Sigmoid colon (tissue), 4 donors: ENCODE measurements at regions not wholly inside any gene's neighbourhood (a gene's known extent, or its start where the extent isn't known, plus 50 kb on each side); places are given as distances from the start of the nearest gene placed in this dataset.

Experiments
- CTCF ChIP-seq, 4 experiments: fragments of 450-650 bp in 3 of 4; fragments of 200-600 bp in 1 of 4; IDR thresholded peaks; one replicate each; pipeline ENCODE4 v1.5.1; 2016 to 2019; ENCODE audit warnings: antibody characterized with exemption in 4 of 4, mild to moderate bottlenecking in 3 of 4, moderate library complexity in 2 of 4
- EP300 ChIP-seq, 4 donors: sonication (generic); formaldehyde crosslinking; IDR thresholded peaks; one replicate each; pipeline ENCODE4 v1.6.1; 2017; ENCODE audit warnings: antibody characterized with exemption in 4 of 4
- POLR2A ChIP-seq, 2 donors: fragments of 450-650 bp; IDR thresholded peaks; one replicate each; pipeline ENCODE4 v1.6.1; 2016; ENCODE audit warnings: antibody characterized with exemption in 2 of 2, mild to moderate bottlenecking in 2 of 2, moderate library complexity in 2 of 2

- TF ChIP-seq CTCF (IDR thresholded peaks at IDR 0.05) (no peak), EP300 (IDR thresholded peaks at IDR 0.05) (no peak), POLR2A (IDR thresholded peaks at IDR 0.05) (no peak)
These were observed 221.1 kb upstream of the DIPK2B start for GRCh38 chrX:45421806-45422205.
